Peyer's patch (tissue), 4 donors: ENCODE measurements at regions not wholly inside any gene's neighbourhood (a gene's known extent, or its start where the extent isn't known, plus 50 kb on each side); places are given as distances from the start of the nearest gene placed in this dataset.

Experiments
- DNase-seq, 3 donors: peaks; one replicate each; pipeline ENCODE4 v3.0.0-alpha.2; 2017 to 2019
- H3K27ac ChIP-seq, 4 donors: fragments of 200-600 bp; sonication (generic); one replicate each; pipeline ENCODE4 v1.5.1; 2016 to 2019
- H3K27me3 ChIP-seq, 2 donors: fragments of 200-600 bp; sonication (generic); one replicate each; pipeline ENCODE4 v1.5.1; 2019
- H3K36me3 ChIP-seq, 3 donors: fragments of 200-600 bp; sonication (generic); one replicate each; pipeline ENCODE4 v1.5.1; 2016 to 2019
- H3K4me1 ChIP-seq, 4 donors: fragments of 200-600 bp; sonication (generic); one replicate each; pipeline ENCODE4 v1.5.1; 2016 to 2019
- H3K4me3 ChIP-seq, 4 donors: fragments of 200-600 bp; sonication (generic); 1 replicate in 3 of 4; 2 replicates in 1 of 4; pipeline ENCODE4 v1.5.1; 2016 to 2019; ENCODE audit warnings: mild to moderate bottlenecking in 1 of 4
- H3K9me3 ChIP-seq, 4 donors: fragments of 200-600 bp; sonication (generic); one replicate each; pipeline ENCODE4 v1.5.1; 2016 to 2019; ENCODE audit warnings: mild to moderate bottlenecking in 1 of 4
- POLR2A ChIP-seq, 2 donors: fragments of 450-650 bp; IDR thresholded peaks; one replicate each; pipeline ENCODE4 v1.5.1; 2017; ENCODE audit warnings: antibody characterized with exemption in 2 of 2, mild to moderate bottlenecking in 2 of 2, moderate library complexity in 2 of 2
- TF ChIP-seq, protein P1 (sequence below), 6 experiments: fragments of 450-650 bp in 4 of 6; fragments of 200-600 bp in 2 of 6; sonication (generic) in 1 of 6; IDR thresholded peaks; one replicate each; pipeline ENCODE4 v1.5.1; 2017 to 2019; ENCODE audit warnings: antibody characterized with exemption in 6 of 6, mild to moderate bottlenecking in 3 of 6, moderate library complexity in 1 of 6

DNA sequence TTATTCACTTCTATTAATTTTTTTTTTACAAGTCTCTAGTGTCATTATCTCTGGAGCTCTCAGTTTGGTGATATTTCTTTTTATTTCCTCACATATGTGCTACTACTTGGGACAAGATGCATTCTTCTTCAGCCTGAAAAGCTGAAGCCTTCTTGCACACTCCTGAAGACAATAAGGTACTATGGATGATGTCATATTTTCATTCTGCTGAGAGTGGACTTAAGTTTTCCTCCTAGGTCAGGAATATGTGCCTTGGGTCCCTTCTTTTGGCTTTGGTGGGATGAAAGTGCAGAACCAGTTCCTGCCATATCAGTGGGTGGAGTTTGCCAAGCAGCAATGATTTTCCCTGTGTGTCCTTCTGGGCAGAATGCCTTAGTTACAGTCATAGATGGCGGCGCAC is 188.7 kb upstream of the EYA4 start:
- TF ChIP-seq, protein P1, sequence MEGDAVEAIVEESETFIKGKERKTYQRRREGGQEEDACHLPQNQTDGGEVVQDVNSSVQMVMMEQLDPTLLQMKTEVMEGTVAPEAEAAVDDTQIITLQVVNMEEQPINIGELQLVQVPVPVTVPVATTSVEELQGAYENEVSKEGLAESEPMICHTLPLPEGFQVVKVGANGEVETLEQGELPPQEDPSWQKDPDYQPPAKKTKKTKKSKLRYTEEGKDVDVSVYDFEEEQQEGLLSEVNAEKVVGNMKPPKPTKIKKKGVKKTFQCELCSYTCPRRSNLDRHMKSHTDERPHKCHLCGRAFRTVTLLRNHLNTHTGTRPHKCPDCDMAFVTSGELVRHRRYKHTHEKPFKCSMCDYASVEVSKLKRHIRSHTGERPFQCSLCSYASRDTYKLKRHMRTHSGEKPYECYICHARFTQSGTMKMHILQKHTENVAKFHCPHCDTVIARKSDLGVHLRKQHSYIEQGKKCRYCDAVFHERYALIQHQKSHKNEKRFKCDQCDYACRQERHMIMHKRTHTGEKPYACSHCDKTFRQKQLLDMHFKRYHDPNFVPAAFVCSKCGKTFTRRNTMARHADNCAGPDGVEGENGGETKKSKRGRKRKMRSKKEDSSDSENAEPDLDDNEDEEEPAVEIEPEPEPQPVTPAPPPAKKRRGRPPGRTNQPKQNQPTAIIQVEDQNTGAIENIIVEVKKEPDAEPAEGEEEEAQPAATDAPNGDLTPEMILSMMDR (IDR thresholded peaks at IDR 0.05) = no peak
- no peak for TF ChIP-seq POLR2A (IDR thresholded peaks at IDR 0.05)
- Histone ChIP-seq H3K27ac (no peak overlapping the region), H3K36me3 (no peaks in the 10 kb centered on the region), H3K9me3 (no peaks in the 10 kb centered on the region), H3K4me3 (no peak overlapping the region), H3K4me1 (no peaks in the 10 kb centered on the region), H3K27me3 (no peaks in the 10 kb centered on the region)
- no peak for DNase-seq

DNA sequence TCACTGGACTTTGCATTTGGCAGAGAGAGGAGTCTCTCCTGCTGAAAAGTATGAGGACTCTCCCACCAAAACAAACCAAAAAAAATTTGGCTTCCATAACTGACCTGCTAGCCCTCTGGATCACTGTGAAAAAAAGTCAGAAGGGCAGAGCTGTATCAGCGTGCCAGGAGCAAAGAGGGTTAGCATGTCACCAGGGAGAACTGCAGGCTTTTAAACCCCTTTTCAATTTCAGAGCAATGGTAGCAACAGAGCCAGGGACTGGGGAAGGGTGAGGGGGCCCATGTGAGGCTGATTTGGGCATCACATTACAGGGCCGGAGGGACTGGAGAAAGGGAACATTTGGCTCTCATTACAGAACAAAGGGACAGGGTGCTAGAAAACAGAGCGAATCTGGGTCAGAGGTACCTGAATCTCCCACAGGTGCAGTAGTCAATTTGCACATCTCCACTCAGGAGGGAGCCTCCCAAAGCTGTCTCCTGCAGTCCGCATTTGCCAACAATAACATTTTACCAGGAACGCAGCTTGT is 185.7 kb upstream of the EYA4 start:
- no peak for DNase-seq
- Histone ChIP-seq H3K9me3 (no peaks in the 10 kb centered on the region), H3K36me3 (no peaks in the 10 kb centered on the region), H3K4me3 (no peak overlapping the region), H3K27me3 (no peaks in the 10 kb centered on the region), H3K4me1 (no peaks in the 10 kb centered on the region), H3K27ac (no peak overlapping the region)
- no peak for TF ChIP-seq POLR2A (IDR thresholded peaks at IDR 0.05)
- TF ChIP-seq, protein P1 (IDR thresholded peaks at IDR 0.05) = no peak

DNA sequence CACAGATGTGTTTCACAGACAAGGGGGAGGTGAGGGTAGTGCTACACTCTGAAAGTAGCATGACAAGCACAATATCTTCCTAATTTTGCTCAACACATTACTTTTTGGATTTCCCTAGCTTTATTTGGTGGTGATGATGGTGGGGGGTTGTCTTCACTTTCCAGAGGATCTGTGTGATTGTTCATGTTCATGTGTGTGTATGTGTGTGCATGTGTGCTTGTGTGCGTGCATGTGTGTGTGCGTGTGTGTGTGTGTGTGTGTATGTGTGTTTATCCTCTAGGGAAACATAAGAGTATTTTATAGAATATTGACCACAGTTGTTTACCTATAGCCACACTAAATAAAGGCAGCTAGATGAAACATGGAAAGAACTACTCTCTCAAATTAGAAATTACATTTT is 183.8 kb upstream of the EYA4 start:
- no peak for TF ChIP-seq POLR2A (IDR thresholded peaks at IDR 0.05)
- TF ChIP-seq, protein P1 (IDR thresholded peaks at IDR 0.05) = no peak
- no peak for DNase-seq
- H3K27me3 ChIP-seq = no peaks in the 10 kb centered on the region
- no peak overlapping the region for H3K4me3 ChIP-seq
- H3K9me3 ChIP-seq = no peaks in the 10 kb centered on the region
- no peaks in the 10 kb centered on the region for H3K36me3 ChIP-seq
- H3K4me1 ChIP-seq = no peaks in the 10 kb centered on the region
- H3K27ac ChIP-seq = no peak overlapping the region

DNA sequence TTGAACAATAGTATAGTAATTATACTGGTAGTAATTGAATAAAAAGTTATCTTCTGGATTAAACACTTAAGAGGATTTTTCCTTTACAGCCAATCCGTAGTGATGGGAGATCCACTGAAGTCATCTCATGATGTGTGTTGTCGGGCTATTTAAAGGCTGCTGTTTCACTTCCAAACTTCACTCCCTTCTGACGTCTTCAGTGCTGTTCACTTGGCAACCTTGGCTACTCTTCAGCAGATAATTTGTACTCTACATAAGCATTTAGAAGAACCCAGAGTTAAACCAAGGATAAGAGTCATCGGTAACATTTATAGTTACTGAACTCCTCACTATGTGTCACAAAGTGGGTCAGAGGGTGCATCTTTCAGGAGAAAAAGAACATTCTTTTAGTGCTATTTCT is 179.1 kb upstream of the EYA4 start:
- Histone ChIP-seq H3K27me3 (no peaks in the 10 kb centered on the region), H3K36me3 (no peaks in the 10 kb centered on the region), H3K4me3 (no peak overlapping the region), H3K4me1 (no peaks in the 10 kb centered on the region), H3K9me3 (no peaks in the 10 kb centered on the region), H3K27ac (no peak overlapping the region)
- TF ChIP-seq POLR2A (IDR thresholded peaks at IDR 0.05) = no peak
- TF ChIP-seq, protein P1 (IDR thresholded peaks at IDR 0.05) = no peak
- DNase-seq = no peak

DNA sequence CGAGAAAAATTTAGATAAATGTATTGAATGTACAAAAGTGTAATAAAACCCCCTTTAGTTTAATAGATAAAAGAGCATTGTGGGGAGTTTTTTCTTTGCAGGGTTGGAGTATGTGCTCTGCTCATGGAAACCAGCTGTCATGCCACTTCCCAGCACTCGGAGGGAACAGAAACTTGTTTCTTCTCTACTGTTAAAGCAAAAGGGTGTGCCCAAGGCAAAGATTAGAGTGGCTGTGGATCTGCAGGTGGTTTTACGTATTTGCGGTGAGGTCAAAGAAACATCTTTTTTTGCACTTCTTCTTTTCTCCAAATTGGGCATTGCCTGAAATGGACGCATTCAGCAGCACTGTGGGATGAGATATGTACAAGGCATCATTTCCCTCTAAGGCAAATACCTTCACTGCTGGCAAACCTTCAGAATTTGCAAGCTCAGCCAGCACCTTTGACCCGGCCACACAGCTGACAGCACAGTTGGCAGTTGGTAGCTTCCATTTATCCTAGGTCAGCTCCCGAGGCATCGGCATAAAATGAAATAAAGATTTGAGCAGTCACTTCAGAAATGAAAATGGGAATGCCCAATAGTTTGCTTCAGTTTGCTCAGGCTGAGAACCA is 178.4 kb upstream of the EYA4 start:
- Histone ChIP-seq H3K4me1 (no peaks in the 10 kb centered on the region), H3K9me3 (no peaks in the 10 kb centered on the region), H3K27me3 (no peaks in the 10 kb centered on the region), H3K36me3 (no peaks in the 10 kb centered on the region), H3K4me3 (no peak overlapping the region), H3K27ac (no peak overlapping the region)
- no peak for DNase-seq
- TF ChIP-seq, protein P1 (IDR thresholded peaks at IDR 0.05) = no peak
- TF ChIP-seq POLR2A (IDR thresholded peaks at IDR 0.05) = no peak

DNA sequence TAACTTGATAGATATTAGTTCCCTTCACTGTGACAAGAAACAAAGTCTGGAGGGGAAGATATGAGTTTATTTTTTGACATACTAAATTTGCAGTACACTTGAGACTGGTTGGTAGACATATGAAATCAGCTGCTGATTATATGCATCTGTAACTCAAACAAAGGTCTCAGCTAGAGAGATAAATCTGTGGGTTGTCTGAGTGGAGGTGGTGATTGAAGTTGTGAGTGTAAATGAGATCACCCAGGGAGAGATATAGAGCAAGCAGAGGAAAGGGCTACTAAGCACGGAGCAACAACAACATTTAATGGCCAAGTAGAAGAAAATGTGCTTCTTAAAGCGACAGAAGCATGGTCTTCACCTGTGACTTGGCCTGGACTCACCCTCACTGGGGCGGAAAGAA is 173.2 kb upstream of the EYA4 start:
- H3K4me3 ChIP-seq = no peak overlapping the region
- no peaks in the 10 kb centered on the region for H3K27me3 ChIP-seq
- TF ChIP-seq, protein P1 (IDR thresholded peaks at IDR 0.05) = no peak
- no peak for TF ChIP-seq POLR2A (IDR thresholded peaks at IDR 0.05)
- no peak for DNase-seq
- H3K36me3 ChIP-seq = no peaks in the 10 kb centered on the region
- no peaks in the 10 kb centered on the region for H3K4me1 ChIP-seq
- H3K9me3 ChIP-seq = no peaks in the 10 kb centered on the region
- H3K27ac ChIP-seq = no peak overlapping the region
